ENCODE measurements at regions not wholly inside any gene's neighbourhood (a gene's known extent, or its start where the extent isn't known, plus 50 kb on each side); places are given as distances from the start of the nearest gene placed in this dataset.

GRCh38 chr17:34178092-34178491 is 77.0 kb upstream of the CCL2 start:
- H3K36me3 ChIP-seq (ENCODE audit: insufficient read depth, low read length) = no peaks in the 10 kb centered on the region
- TF ChIP-seq CTCF (conservative IDR thresholded peaks at IDR 0.05; ENCODE audit: low read length) (peak; percentile 37; the same call in 1 of the 2 replicates), EZH2phosphoT487 (IDR thresholded peaks at IDR 0.05; ENCODE audit: borderline replicate concordance) (no peak)
- H2AFZ ChIP-seq (ENCODE audit: low read length) = peak overlapping the region; percentile 52
- H3K79me2 ChIP-seq (ENCODE audit: insufficient read depth, low read length) = no peaks in the 10 kb centered on the region
- peak overlapping the region; percentile 40 for H3K4me2 ChIP-seq (ENCODE audit: low read depth, low read length, poor library complexity, severe bottlenecking)
- peaks cover 20% of the 10 kb centered on the region for H3K4me1 ChIP-seq (ENCODE audit: insufficient read depth, low read length, poor library complexity, severe bottlenecking)
- H3K9me3 ChIP-seq (ENCODE audit: insufficient read depth, low read depth, low read length) = no peaks in the 10 kb centered on the region
- no peaks in the 10 kb centered on the region for H4K20me1 ChIP-seq (ENCODE audit: insufficient read depth, low read length, poor library complexity, severe bottlenecking)
- H3K27me3 ChIP-seq (ENCODE audit: insufficient read depth, low read length, poor library complexity, severe bottlenecking) = no peaks in the 10 kb centered on the region
- H3F3A ChIP-seq (ENCODE audit: low read depth) = no peaks in the 10 kb centered on the region
- H3K4me3 ChIP-seq (ENCODE audit: low read length, poor library complexity, severe bottlenecking) = no peak overlapping the region
- H3K9me2 ChIP-seq (replicated peaks; ENCODE audit: low read depth, low read length) = no peaks in the 10 kb centered on the region
- peak overlapping the region; percentile 2 for H3K9ac ChIP-seq (ENCODE audit: low read depth, low read length, poor library complexity, severe bottlenecking)

DNA sequence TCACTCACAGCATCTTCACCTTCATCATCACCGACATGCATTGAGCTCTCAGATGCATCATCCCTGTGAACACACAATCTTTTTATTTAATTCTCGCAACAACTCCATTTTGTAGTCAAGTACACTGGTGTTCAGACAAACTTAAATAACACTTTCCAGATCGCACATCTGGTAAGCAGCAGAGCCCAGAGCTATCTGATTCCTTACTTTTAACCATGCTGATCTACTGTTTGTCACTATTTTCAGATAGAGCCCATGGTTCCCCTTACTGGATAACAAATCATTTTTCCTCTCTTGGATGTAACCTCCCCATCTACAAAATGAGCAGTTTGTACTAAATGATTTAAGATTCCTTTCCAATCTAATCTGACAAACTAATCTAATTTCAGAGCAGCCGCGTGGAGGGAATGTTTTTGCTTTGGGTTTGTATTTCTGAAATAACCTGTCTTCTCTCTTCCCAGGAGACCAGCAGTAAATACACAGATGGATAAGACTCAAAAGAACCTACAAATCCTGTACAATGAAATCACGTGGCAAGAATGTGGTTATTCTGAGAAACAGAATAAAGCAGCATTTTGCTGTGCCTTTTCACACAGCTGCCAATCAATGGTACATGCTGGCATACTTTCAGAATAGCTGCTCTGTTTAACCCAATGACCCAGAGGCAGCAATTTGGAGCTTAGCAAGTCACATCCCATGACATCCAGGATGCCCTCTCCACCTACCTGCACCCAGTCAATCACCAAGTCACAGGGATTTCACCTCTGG is 72.9 kb upstream of the CCL2 start:
- Histone ChIP-seq H3K27me3 (ENCODE audit: insufficient read depth, low read length, poor library complexity, severe bottlenecking) (no peaks in the 10 kb centered on the region), H3K79me2 (ENCODE audit: insufficient read depth, low read length) (no peaks in the 10 kb centered on the region), H3F3A (ENCODE audit: low read depth) (no peaks in the 10 kb centered on the region), H3K36me3 (ENCODE audit: insufficient read depth, low read length) (no peaks in the 10 kb centered on the region), H3K9me2 (replicated peaks; ENCODE audit: low read depth, low read length) (no peaks in the 10 kb centered on the region), H3K9ac (ENCODE audit: low read depth, low read length, poor library complexity, severe bottlenecking) (no peak overlapping the region), H3K4me2 (ENCODE audit: low read depth, low read length, poor library complexity, severe bottlenecking) (no peak overlapping the region), H3K9me3 (ENCODE audit: insufficient read depth, low read depth, low read length) (no peaks in the 10 kb centered on the region), H4K20me1 (ENCODE audit: insufficient read depth, low read length, poor library complexity, severe bottlenecking) (no peaks in the 10 kb centered on the region), H3K4me3 (ENCODE audit: low read length, poor library complexity, severe bottlenecking) (no peak overlapping the region), H3K4me1 (ENCODE audit: insufficient read depth, low read length, poor library complexity, severe bottlenecking) (peaks cover 15% of the 10 kb centered on the region), H2AFZ (ENCODE audit: low read length) (no peak overlapping the region)
- no peak for TF ChIP-seq EZH2phosphoT487 (IDR thresholded peaks at IDR 0.05; ENCODE audit: borderline replicate concordance)
- TF ChIP-seq CTCF (conservative IDR thresholded peaks at IDR 0.05; ENCODE audit: low read length) = no peak

DNA sequence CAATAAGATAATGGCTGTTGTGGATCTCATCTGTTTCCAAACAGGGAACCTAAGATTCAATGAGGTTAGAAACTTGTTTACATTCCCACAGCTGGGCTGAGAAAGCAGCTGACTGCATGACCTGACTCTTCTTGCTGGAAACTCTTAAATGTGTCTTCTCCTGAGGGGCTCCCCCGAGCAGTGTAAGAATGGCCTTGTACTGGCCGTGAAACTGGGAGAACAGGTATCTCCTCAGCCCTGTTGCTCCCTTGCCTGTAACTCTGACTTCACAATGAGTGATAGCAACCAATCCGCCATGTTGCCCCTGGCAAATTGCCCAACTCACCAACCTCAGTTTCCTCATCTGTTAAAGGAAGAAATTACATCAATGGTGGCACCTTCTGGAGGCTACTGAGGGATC is 59.1 kb upstream of the CCL2 start:
- Histone ChIP-seq H3F3A (ENCODE audit: low read depth) (no peaks in the 10 kb centered on the region), H3K9ac (ENCODE audit: low read depth, low read length, poor library complexity, severe bottlenecking) (no peak overlapping the region), H3K4me1 (ENCODE audit: insufficient read depth, low read length, poor library complexity, severe bottlenecking) (peaks cover 6% of the 10 kb centered on the region), H3K27me3 (ENCODE audit: insufficient read depth, low read length, poor library complexity, severe bottlenecking) (no peaks in the 10 kb centered on the region), H3K9me3 (ENCODE audit: insufficient read depth, low read depth, low read length) (no peaks in the 10 kb centered on the region), H3K4me2 (ENCODE audit: low read depth, low read length, poor library complexity, severe bottlenecking) (no peak overlapping the region), H3K79me2 (ENCODE audit: insufficient read depth, low read length) (no peaks in the 10 kb centered on the region), H4K20me1 (ENCODE audit: insufficient read depth, low read length, poor library complexity, severe bottlenecking) (no peaks in the 10 kb centered on the region), H3K4me3 (ENCODE audit: low read length, poor library complexity, severe bottlenecking) (no peak overlapping the region), H2AFZ (ENCODE audit: low read length) (no peak overlapping the region), H3K9me2 (replicated peaks; ENCODE audit: low read depth, low read length) (no peaks in the 10 kb centered on the region), H3K36me3 (ENCODE audit: insufficient read depth, low read length) (no peaks in the 10 kb centered on the region)
- TF ChIP-seq EZH2phosphoT487 (IDR thresholded peaks at IDR 0.05; ENCODE audit: borderline replicate concordance) (no peak), CTCF (conservative IDR thresholded peaks at IDR 0.05; ENCODE audit: low read length) (no peak)

All from Loucy (cell line).